ENCODE measurements at regions not wholly inside any gene's neighbourhood (a gene's known extent, or its start where the extent isn't known, plus 50 kb on each side); places are given as distances from the start of the nearest gene placed in this dataset.
A peak's percentile ranks its signal among the peaks of the same experiment; 100 is the strongest.

- no peak for DNase-seq
- no peaks in the 10 kb centered on the region for H3K27me3 ChIP-seq
Observed at GRCh38 chr13:42395086-42395821, 123.3 kb downstream of the AKAP11 start.

DNA sequence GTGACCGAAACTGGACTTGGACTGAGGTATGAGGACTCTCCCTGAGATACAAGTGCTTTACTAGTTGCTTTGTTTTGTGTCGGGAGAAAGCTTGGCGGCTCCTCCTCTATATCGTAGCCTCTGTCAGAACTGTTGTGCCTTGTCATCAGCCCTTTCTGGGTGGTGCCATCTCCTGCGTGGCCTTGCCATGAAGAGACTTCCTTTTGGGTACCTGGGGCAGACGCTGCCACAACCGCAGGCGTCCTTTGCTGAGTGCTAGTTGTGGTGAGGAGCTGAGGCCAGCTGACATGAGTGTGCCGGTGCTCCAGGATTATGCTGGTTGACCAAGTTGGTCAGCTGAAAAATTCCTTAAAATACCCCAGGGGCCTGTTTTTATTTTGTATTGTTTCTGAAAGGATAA is 124.5 kb downstream of the AKAP11 start:
- intact Hi-C loops (cut with DNase I; ENCODE audit: low total_unique reads) = no loop called here

More at GRCh38 chr13:42395086-42395821, 123.3 kb downstream of the AKAP11 start:
- H3K4me3 ChIP-seq = no peak overlapping the region
- H3K36me3 ChIP-seq = no peaks in the 10 kb centered on the region
- H3K27ac ChIP-seq = peak overlapping the region in 1 of 5 donors; percentile 20
- TF ChIP-seq EP300 (IDR thresholded peaks at IDR 0.05) = no peak
- TF ChIP-seq POLR2AphosphoS5 (IDR thresholded peaks at IDR 0.05) = no peak
- TF ChIP-seq CTCF (IDR thresholded peaks at IDR 0.05) = no peak
- no peak for TF ChIP-seq POLR2A (IDR thresholded peaks at IDR 0.05)
- intact Hi-C loops (cut with DNase I; ENCODE audit: low total_unique reads) = no loop called here
- H3K9me3 ChIP-seq = no peaks in the 10 kb centered on the region
- WGBS, 5 donors = 77 to 85% (median 80%) methylated on average over 13 of the region's 13 CpGs
- H3K4me1 ChIP-seq = no peaks in the 10 kb centered on the region

DNA sequence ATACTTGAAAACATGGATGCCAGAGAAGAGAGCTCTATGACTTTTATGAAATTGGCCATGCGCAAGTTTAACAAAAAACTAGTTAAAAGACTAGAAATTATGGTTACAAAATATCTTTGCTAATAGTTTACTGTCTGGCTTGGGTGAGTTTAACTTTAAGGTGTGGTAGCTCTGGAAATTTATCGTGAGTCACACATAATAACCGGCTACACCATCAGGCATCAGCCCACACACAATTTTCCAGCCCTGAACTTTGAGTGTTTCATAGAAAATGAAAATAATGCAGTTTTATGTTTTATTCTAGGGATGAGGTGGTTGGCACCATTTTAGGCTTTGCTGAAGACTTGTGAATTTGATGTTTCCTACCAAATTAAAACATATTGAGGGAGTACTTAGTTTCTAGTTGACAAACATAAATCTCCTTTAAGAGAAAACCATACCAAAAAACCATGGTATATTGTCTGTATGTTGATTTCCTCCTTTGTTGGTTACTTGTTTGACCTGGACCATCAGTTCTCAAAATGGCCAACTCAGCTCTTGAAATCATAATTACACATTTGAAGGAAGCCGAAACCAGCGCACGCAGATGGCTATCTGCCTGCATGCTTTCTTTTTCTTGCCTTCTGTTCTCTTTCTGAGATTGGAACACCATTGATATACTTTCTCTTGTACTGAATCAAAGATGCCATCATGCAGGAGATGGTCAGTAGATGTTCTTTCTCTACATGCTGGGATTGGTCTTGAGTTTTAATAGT is 125.1 kb downstream of the AKAP11 start:
- no peaks in the 10 kb centered on the region for H3K4me1 ChIP-seq
- intact Hi-C loops (cut with DNase I; ENCODE audit: low total_unique reads) = no loop called here
- H3K27me3 ChIP-seq = no peaks in the 10 kb centered on the region
- H3K9me3 ChIP-seq = no peaks in the 10 kb centered on the region
- no peak overlapping the region for H3K4me3 ChIP-seq
- H3K36me3 ChIP-seq = no peaks in the 10 kb centered on the region
- WGBS, 5 donors = 74 to 81% (median 77%) methylated on average over 6 of the region's 6 CpGs
- no peak overlapping the region for H3K27ac ChIP-seq
- TF ChIP-seq POLR2A (IDR thresholded peaks at IDR 0.05) = no peak
- TF ChIP-seq CTCF (IDR thresholded peaks at IDR 0.05) = no peak
- no peak for TF ChIP-seq POLR2AphosphoS5 (IDR thresholded peaks at IDR 0.05)
- TF ChIP-seq EP300 (IDR thresholded peaks at IDR 0.05) = no peak
- DNase-seq = no peak

More for the DNA sequence above, 124.5 kb downstream of the AKAP11 start:
- H3K36me3 ChIP-seq = no peaks in the 10 kb centered on the region
- no peak overlapping the region for H3K27ac ChIP-seq
- no peaks in the 10 kb centered on the region for H3K4me1 ChIP-seq
- DNase-seq = peak in 1 of 2 donors; percentile 25
- H3K9me3 ChIP-seq = no peaks in the 10 kb centered on the region
- H3K4me3 ChIP-seq = no peak overlapping the region
- no peaks in the 10 kb centered on the region for H3K27me3 ChIP-seq
- TF ChIP-seq EP300 (IDR thresholded peaks at IDR 0.05) (no peak), POLR2AphosphoS5 (IDR thresholded peaks at IDR 0.05) (no peak), CTCF (IDR thresholded peaks at IDR 0.05) (no peak), POLR2A (IDR thresholded peaks at IDR 0.05) (no peak)
- 77 to 90% (median 87%) methylated on average over 9 of the region's 9 CpGs for WGBS, 5 donors

DNA sequence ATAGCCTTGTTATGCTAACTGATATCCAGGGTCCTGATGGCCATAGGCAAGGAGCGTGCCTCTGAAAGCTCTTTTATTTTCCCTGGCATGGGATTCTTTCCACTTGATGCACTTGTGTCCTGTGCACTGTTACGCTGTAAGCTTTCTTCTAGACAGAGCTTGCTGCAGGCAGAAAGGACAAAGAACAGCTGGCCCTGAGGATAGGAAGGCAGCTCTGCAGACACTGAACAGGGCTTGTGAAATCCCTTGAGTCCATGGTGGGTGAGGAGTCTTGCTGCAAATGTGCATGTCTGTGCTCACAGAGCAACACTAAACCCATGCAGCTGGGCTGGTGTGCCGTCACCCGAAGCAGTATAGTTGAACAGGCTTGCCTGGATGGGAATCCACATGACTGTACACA is 126.6 kb downstream of the AKAP11 start:
- WGBS, 5 donors = 59 to 80% (median 70%) methylated on average over 4 of the region's 4 CpGs
- intact Hi-C loops (cut with DNase I; ENCODE audit: low total_unique reads) = no loop called here
- H3K9me3 ChIP-seq = no peaks in the 10 kb centered on the region
- no peak for TF ChIP-seq CTCF (IDR thresholded peaks at IDR 0.05)
- no peak for TF ChIP-seq POLR2A (IDR thresholded peaks at IDR 0.05)
- no peak for TF ChIP-seq EP300 (IDR thresholded peaks at IDR 0.05)
- no peak for TF ChIP-seq POLR2AphosphoS5 (IDR thresholded peaks at IDR 0.05)
- H3K36me3 ChIP-seq = no peaks in the 10 kb centered on the region
- H3K27me3 ChIP-seq = no peaks in the 10 kb centered on the region
- H3K4me1 ChIP-seq = no peaks in the 10 kb centered on the region
- H3K4me3 ChIP-seq = no peak overlapping the region
- peak in 1 of 2 donors; percentile 63 for DNase-seq
- no peak overlapping the region for H3K27ac ChIP-seq
